DOHH2 (cell line): ENCODE measurements at regions not wholly inside any gene's neighbourhood (a gene's known extent, or its start where the extent isn't known, plus 50 kb on each side); places are given as distances from the start of the nearest gene placed in this dataset.

Experiments used
- CTCF ChIP-seq: fragments of 200-600 bp; sonication (generic); IDR thresholded peaks from one replicate; pipeline ENCODE4 v1.5.1; 2014; ENCODE audit warnings: antibody characterized with exemption, mild to moderate bottlenecking, low read depth, low read length; ENCODE audit not compliant: poor library complexity, severe bottlenecking
- EZH2phosphoT487 ChIP-seq: fragments of 200-600 bp; sonication (generic); IDR thresholded peaks from 2 replicates; pipeline ENCODE4 v1.6.1; 2017; ENCODE audit warnings: borderline replicate concordance, mild to moderate bottlenecking, antibody characterized with exemption, low read length, moderate library complexity, mixed read lengths

- no peak for TF ChIP-seq EZH2phosphoT487
- no peak for TF ChIP-seq CTCF
Measured at GRCh38 chr2:145654156-145654555, 1134.2 kb upstream of the ZEB2 start.
